HG03469 (cell line): ENCODE measurements at regions not wholly inside any gene's neighbourhood (a gene's known extent, or its start where the extent isn't known, plus 50 kb on each side); places are given as distances from the start of the nearest gene placed in this dataset.

Source experiments
- ATAC-seq: cut with Tn5 transposase; IDR thresholded peaks from one replicate; pipeline ENCODE4 v1.9.1; 2021; ENCODE audit warnings: mild to moderate bottlenecking, moderate library complexity, moderate number of reproducible peaks; ENCODE audit not compliant: unreplicated experiment

DNA sequence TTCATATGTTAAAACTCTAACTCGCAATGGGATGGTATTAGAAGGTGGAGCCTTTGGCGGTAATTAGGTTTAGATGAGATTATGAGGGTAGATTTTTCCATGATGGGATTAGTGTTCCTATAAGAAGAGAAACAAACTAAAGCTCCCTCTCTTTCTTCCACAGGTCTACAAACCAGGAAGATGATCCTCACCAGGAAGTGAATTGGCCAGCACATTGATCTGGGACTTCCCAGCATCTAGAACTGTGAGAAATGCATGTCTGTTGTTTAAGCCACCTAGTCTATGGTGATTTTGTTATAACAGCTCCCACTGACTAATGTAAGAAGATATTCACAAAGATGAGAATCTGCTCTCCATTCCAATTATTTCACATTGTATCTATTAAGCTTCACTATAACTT is 2266.9 kb downstream of the PCDH7 start:
- no peak for ATAC-seq

DNA sequence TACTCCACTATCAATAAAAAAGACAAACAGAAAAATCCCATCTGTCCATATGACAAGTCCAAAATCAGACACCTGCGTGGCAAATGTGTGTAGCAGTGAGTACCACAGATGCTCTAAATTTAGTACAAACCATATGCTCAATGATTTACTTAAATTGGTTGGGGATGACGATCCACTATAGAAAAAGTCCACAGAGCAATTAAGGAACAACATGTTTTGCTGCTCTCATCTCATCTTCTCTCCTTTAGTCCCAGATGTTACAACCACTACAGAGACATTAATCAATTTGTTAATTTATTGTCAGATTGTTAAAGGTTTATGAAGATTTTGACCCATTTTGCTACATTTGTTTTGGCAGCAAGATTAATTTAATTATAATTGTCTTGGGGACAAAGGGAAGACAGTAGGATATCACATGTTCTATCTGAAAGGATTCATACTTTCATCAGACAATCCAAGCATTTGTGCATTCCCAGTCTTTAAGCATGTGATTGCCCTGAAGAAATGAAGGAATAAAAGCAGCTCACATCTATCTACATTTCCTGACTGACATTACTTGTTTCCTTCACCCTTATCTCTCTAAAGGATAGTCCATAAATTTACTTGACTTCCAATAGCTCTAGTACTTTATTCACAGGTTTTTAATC is 2268.1 kb downstream of the PCDH7 start:
- ATAC-seq: no peak

DNA sequence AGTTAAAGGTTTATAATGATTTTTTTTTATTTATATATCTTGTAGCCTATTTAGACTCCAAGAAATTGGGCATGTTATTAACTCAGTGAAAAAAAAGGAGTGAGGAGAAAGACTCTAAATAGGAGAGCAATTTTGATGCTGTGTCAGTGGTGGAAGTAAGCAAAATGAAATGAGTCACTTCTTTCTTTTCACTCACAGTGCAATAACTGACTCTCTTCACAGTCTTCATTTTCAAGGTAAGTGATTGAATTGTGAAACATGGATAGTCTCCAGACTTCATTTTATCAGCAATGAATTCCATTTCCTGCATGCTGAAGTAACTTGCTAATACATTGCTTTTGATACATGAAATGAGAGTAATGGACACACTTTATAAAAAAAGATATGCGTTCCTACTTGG is 2271.5 kb downstream of the PCDH7 start:
- ATAC-seq: no peak

DNA sequence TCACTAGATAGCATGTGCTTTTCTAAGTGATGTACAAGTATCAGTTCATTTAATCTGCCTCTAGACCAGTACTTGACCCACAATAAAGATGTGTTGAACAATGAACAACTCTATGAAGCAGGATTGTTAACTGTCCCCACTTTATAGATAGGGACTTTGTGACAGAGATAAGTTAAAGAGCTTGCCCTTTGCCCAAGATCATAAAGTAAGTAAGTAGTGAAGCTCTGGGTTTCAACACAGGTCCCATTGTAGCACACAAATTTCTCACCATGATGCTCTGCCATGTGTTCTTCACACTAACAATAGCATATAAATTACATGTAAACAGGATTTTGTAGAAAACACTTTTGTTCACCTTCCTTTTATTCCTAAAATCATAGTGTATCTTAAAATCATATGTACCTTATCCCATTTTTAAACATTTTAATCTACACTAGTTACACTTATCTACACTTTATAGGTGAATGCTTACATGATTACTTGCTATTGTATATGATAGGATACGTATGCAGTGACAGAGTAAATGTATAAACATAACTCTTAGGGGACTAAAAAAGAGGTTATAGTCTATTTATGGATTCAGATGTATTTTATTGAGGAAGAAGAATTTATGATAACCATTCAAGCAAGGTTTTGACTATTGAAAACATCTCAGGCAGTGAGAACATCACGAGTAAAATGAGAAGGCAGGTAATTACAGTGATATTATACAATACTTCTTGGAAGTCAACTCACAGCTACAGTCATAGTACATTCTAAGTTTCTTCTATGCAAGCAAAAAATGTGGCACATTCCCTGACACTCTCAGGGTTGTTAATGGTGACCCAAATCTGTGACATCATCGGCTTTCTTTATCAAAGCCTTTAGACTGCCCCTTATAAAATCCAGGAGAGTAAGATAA is 2275.1 kb downstream of the PCDH7 start:
- ATAC-seq: no peak

DNA sequence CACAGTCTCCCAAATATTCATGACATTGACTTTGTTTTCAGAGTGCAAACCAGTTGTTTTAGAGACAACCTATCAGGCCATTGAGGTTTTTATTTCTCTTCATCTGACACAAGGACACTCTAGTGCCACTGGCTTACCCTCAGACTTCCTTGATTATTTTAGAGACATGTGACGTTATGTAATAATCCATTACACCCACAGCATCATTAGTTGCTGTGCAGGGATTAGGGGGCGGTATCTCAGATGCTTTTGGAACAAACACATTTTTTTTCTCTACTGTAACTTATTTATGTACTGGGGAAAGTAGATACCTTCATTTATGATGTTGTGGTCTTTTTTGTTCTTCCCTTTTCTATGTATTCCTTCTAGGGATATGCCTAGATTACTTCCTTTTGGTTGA is 2293.1 kb downstream of the PCDH7 start:
- ATAC-seq: no peak

DNA sequence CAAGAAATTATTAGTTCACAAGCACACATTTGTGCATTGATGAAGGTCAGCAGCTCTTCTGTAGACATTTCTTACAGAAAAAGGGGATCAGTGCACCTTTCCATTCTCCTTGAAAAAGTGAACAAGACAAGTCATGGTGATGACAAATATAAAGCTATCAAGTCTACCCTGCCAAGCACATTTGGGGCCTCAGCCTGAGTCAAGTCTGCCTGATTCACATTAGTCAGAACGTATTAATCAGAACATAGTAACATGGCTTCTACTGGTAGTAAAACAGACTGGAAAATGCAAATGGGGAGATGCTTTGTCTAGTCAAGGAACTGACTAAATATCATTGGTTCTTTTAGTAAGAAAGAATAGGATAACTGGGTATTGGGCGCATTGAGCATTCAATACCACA is 2305.1 kb downstream of the PCDH7 start:
- no peak for ATAC-seq

DNA sequence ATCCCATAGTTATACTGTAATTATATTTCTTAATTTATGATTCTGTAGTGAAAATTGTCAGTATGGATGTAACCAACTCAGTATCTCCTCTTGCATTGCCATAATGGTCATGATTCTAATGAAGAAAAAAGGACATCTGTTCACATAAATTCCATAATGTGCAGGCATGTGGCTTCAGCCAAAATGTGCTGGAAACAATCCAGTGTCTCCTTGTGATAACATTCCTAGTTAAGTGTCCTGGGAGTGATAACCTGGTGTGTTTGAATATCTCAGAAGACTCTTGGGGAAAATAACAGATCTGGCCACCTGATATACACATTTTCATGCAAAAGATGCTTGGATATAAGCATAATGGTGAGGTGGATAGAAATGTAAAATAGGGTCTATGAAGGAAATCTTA is 2309.8 kb downstream of the PCDH7 start:
- ATAC-seq: no peak

DNA sequence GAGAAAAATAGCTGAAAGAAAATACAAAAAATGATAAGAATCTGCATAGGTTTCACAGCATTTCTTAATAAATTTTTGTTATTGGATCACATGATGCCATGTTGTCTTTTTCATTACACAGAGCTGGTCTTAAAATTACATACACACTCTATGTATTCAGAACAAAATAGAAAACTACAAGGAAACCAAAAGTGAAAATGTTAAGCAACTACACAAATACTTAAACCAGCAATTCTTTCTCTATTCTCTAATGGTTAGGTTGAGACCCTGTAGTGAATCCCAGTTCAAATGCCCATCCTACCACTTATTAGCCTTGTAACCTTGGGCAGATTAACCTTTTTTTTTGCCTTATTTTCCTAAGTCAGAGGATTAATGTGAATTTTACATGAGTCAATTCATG is 2311.2 kb downstream of the PCDH7 start:
- no peak for ATAC-seq

DNA sequence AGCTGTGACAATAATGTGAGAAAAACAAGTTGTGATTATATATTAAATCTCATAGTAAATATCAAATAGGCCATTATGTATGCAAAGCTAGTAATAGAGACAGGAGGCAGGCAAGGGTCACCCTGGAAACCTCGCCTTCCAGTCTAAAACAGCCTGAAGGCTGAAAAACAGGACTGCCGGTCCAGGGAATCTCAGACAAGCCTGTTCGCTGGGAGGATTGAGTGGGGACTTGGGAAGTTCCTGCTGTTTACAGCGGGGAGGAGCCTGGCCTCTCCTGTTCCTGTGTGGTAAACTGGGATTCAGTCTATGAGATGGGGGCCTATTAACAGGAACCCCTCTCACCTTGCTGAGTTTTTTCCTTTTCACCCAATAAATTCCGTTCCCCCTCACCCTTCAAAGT is 2317.3 kb downstream of the PCDH7 start:
- ATAC-seq: no peak

DNA sequence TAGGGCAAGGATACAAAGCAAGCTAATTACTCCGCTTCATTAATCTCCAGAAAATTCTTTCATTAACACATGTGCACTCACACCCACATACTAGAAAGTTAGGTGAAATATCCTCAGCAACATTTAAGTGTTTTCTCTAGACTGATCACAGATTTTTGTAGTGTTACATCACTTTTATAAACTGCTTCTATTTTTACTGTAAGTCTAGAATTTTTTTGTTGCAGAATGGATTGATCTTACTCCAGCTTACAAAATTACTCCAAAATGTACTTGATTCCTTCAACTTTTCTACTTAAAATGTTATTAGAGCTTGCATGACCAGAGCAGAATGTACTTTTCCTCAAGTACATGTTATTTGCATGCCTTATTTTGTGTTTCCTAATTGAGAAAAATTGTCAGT is 2325.2 kb downstream of the PCDH7 start:
- ATAC-seq: no peak

DNA sequence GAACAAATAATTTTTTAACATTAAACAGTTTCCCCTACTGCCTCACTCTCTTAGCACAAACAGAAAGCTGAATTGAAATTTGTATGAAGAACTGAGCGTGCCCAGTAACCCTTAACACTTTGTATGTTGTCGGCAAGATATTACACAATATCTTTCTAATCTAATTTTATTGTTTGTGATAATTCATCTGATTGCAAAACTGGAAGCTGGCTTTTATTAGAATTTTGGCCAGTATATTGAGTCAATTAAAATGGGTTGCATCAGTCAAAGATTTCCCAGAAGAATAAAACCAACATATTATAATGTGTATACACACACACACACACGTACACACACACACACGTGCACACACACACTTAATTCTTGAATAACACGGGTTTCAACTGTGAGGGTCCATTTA is 2332.1 kb downstream of the PCDH7 start:
- ATAC-seq: no peak

DNA sequence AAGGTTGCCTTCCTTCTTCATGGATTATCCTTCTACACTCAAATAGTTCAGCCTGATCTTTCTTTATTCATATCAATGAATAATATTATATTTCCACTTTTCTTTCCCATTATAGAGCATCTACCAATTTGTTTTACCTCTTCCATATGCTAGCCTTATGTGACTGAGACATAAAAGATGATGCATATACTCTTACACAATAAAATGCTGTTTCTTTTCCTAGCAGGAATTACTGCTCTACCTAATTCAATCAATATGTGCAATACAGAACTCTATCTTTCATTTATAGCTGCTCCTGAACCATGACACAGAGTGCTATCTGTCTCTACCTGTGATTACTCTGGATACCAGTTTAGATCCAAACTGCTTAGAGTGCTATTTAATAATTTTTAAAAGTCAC is 2334.0 kb downstream of the PCDH7 start:
- ATAC-seq: no peak

DNA sequence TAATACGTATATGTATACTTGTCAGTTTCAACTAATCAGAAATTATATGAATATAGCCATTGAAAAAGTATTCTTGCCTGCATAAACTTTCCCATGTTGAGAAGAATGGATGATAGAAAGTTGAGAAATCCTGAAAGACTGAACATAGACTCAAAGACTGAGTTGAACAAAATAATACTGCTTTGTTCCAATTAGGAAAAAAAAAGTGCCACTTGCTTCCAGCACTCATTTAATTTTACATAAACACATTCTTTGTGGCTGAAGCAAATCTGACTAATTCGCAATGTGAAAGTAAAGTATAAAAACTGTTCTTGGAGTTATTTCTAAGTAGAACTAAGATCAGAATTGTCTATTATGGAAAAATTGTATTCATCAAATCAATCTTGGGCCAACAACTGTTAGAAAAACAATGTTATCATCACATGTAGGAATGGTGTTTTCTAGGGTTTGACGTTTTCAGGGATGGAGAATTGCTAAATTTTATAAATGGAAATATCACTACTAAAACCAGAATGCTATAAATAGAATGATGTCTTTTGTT is 2334.6 kb downstream of the PCDH7 start:
- ATAC-seq: no peak

DNA sequence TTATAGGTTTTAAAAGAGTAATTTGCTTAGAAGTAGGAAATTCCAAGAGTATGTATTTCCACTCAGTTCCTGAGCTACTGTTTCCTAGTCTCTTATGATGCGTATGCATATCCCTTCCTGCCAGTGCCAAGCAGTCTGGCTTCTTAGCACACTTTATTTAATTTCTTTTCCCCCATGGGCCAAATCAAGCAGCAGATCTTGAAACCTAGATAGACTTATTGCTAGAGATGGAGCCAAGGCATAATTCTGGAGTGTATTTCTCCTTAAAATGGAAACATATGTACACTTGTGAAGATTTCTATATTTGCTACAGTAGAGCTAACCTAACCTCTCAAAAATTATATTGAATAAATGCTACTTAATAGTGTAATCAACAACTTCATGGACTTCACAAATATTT is 2337.6 kb downstream of the PCDH7 start:
- no peak for ATAC-seq

DNA sequence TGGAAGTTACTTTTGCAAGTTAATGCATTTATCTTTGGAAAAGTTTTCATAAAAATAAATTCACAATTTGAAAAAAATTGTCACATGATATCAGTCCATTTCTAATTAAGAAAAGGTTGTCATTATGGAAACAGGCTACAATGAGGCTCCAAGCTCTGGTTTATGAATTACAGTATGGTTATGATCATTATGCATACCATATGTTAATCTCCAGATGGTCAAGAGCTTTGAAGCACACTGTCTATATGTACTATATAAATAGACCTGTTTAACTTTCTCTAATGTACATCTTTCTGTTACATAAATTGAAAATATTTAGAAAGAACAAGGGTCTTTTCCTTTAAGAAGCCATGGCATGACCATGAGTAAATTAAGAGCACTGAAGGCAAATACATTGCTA is 2338.8 kb downstream of the PCDH7 start:
- no peak for ATAC-seq

DNA sequence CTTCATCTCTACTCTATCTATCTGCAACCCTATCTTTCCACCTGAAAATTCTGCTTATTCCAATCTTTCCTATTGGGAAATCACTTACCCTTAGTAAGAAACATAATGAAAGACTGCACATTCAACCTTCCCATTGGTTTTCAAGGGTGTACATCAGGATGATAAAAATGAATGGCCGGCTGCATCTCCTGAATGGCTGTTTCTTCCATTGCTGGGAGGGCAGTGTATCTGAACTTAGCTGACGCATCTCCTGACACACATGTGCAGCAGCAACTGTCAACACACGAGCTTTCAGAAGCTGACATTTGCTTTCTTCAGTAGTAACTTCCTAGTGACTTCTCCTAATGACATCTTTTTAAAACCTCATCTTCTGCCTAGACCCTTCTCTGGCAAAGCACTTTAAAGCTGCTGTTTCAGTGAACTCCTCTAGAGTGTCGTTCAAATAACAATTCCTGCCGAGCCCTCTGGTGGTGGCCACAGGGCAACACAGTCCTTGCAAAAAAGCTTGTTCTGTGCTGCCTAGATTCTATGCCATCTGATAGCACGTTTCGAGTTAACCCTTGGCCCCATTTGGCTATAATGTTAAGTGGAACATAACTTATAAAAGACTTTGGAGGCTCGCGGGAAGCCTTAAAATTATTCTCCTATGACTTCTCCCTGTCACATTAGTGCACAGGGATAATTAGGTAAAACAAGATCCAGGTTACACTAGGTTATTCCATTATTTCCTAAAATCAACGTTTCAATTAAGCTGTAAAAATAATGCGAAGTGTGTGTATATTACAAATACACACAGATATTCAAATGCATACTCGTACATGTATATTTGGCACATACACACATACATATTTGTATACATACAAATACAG is 2340.7 kb downstream of the PCDH7 start:
- no peak for ATAC-seq

DNA sequence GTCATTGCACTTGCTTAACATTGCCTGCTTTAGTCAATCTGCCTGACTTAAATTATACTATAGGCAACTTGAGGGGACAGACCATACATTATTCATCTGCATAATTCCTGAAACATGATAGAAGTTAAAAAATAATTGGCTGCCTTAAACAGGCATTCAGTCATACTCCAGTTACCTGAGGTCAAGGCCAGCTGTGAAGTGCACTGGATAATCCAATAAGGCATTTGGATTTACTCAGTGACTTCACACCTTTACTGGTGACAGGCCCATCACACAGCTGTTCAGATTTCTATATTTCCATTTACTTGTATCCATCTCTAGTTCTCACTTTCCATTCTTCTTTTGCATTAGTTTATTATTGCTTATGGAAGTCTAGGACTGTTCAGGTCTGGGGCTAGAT is 2341.6 kb downstream of the PCDH7 start:
- no peak for ATAC-seq

DNA sequence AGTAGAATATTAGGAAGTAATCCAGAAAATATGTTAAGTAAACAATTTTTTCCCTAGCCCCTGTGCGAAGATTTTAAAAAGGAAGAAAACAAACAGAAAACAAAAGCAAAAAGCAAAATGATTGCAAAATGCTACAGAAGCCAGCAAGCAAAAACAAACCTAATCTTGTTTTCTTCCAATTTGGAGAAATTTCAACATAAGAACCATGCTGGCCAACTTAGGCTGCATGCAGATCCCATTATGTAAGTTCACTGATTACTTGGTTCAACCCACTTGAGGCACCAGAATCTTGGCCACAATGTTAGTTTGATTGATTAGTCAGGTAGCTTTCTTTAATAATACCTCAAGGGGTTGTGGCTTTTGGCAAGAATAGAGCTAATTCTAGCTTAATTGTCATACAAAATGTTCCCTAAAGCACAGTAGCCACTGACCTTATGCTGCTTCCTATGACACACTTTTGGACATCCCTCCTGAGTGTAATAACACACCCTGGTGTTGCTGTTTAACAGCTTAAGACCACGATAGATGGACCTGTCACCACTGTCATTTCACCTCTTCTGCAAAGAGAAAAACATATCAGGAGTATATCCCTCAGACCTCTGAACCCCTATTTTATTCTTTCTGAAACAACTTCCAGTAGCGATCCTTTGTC is 2342.1 kb downstream of the PCDH7 start:
- ATAC-seq: no peak

DNA sequence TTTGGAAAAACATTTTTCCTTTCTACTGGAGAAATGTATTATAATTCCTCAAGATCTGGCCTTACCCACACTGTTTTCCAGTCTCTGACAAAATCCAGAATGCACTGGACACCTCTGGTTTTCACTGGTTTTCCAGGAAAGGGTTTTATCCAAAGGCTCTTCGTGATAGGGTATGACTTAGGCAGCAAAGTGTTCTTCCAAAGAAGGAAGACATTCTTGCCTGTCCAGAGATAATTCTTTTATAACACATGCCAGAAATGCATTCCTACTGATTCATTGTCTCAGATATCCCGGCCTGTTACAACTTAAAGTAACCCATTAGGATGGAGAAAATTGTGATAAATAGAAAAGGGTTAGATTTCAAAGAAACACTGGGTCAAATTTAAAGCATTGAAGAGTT is 2343.1 kb downstream of the PCDH7 start:
- ATAC-seq: no peak

DNA sequence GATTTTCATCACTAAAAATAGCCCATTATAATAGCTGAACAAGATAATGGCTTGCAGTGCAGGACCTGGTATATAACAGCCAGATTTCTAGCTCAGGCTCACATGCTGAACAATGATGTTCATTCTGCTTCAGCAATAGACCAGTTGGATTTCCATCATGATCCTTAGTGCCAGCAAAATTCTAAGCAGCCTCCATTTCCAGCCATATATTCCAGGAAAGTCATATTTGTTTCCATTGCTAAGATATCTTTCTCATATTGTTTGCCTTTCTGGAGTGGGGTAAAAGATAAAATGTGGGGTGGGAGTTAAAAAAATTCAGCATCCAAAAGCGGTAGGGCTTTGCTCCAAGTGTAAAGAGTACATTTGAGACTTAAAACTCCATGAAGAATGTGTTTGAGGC is 2344.1 kb downstream of the PCDH7 start:
- ATAC-seq: no peak

DNA sequence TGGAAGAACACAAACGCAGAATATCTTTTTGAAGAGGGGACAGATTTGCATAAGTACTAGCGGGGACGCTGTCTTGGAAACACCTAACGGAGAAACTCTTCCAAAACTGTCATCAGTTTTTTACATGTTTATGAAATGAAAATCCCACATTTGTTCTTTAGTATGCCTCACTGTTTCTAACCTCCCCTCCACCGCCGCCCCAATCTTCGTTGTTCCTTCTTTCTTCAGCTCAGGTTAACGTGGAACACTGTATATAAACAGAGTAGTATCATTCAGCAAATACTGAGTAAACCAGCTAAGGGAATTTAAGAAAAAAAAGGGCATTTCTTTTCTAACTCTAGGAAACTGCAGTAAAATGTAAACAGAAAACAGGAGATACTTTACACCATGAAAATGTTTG is 2345.6 kb downstream of the PCDH7 start:
- ATAC-seq: no peak
